Endometrium (tissue), 2 donors: ENCODE measurements at regions not wholly inside any gene's neighbourhood (a gene's known extent, or its start where the extent isn't known, plus 50 kb on each side); places are given as distances from the start of the nearest gene placed in this dataset.
"Not testable (repeated sequence)": the region's sequence is repeated elsewhere in the genome, so short reads cannot be mapped to it uniquely, and the experiment has no call there.

Experiments used
- FAIRE-seq: peaks from 2 replicates; lab custom pipeline; 2012; peaks lifted over from hg19 to GRCh38; lab: Jason Lieb, UNC
- donor health status: control.
- donor health status: control.

DNA sequence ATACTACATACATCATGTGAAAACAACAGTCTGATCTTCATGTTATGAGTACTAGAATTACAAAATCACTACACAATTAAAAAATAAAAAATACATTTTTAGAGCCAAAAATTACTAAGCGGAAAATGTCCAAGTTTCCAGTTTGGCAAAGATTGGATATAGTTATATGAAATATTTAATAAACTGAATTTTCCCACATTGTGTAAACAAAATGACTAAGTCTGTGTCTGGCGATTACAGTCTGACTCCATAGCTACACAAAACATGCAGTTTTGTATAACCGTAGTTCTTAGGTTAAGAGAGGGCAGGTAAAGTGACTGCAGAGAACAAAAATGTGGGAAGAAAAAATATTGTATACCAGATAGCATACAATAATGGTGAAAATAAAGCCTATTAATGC lies 59.2 kb upstream of the TMEM47 start:
- FAIRE-seq: peak; percentile 77

DNA sequence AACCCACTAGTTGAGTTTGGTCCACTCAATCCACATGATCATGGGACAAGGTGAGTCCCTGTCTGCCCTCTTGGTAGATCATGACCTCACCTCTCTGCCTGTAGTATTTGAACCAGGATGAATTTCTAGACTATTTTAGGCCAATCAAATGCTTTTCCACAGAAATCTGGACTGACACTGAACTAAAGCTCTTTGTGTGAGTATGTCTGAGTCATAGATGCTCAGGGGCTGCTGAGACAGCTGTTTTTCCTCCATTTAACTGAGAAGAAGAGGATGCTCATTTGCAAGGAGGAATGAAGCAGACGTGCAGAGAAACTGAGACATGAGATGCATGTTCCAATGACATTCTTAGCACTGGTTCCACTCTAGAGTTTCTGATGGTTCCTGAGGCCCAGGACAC lies 77.3 kb upstream of the TMEM47 start:
- no peak for FAIRE-seq

- no peak for FAIRE-seq
Observed at GRCh38 chrX:34744521-34744920, 87.4 kb upstream of the TMEM47 start.

DNA sequence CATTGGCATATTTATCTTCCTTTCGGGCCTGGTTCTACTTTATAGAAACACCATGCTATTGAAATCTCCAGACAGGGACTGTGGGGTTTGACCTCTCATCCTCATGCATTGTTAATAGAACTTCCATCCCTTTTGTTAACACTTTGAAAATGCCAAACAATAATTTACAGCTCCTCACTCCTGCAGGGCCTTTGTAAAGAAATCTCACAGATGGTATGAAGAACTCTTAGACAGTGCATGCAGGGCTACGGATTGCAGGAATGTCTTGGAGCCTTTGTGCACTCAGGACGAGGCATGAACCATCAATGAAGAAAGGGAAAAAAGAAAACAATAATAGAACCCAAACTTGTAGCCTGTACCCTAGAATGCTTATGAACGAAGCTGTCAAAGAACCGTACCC lies 92.8 kb upstream of the TMEM47 start:
- FAIRE-seq: no peak

DNA sequence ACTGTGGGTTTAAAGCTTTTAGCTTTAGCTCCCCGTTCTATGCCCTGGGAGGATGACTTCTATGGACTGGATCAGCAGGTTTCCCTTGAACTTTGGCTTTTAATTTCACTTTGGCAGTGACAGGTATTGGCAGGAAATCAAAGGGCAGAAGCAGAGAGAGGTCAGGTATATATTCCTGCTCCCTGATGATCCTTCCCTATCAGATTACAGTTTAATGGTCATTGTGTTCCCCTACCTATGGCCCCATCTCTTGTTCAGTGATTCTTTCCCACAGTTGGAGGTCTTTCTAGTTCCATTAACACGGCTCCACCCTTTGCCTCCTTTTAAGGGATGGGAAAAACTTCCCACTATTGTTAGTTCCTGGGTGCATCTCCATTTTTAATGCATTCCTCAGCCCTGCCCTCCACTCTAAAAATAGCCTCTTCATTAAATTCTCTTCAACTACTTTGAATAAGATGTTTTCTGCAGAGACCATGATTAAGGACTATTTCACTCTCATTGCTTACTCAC lies 107.8 kb upstream of the TMEM47 start:
- FAIRE-seq: no peak

- FAIRE-seq: no peak
Observed at GRCh38 chrX:34768290-34768689, 111.2 kb upstream of the TMEM47 start.

GRCh38 chrX:34770511-34770910 lies 113.4 kb upstream of the TMEM47 start:
- no peak for FAIRE-seq

DNA sequence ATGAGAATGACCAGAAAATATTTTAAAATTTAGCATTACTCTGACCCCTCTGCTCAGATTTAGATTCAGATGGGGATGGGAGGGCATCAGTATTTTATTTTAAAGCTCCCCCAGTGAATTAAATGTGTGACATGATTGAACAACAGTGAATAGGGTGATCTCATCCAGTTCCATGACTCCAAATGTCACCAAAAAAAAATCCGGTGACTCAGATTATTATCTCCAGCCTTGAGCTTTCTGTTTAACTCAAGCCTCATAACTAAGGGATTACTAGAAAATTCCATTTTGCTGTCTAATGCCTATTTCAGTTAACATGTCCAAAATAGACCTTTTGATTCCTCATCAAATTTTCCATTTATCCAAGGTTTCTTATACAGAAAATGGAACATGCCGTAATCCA lies 121.8 kb upstream of the TMEM47 start:
- no peak for FAIRE-seq

DNA sequence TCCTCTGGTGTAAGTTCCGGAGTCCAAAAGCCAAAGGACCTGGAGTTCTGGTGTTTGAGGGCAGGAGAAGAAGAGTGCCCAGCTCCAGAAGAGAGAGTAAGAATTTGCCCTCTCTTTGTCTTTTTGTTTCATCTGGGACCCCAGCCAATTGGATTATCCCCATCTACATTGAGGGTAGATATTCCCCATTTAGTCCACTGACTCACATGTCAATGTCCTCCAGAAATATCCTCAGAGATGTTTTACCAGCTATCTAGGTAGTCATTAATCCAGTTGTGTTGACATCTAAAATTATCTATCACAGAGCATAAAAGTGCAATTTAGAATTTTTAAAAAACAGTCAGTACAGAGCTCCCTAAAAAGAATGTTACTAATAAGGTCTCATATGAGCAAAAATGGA lies 132.9 kb upstream of the TMEM47 start:
- FAIRE-seq: no peak

GRCh38 chrX:34805951-34806350 lies 136.6 kb upstream of the FAM47B start:
- no peak for FAIRE-seq

DNA sequence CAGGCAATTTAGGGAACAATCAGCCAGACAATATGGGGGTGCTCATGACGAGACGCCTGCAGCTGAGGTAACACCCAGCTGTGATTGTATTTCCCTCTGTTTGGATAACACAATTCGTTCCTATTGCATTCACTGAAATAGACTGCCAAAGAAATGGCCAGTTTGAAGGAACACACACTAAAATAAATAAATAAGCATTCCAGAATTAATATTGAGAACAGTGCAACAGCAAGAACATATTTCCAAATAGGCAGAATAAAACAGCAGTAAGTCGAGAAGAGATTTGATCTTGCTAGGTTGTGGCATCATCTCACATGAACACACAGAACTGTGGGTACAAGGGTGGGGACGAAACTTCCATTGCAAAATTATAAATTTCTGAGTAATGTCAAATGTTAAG lies 133.5 kb upstream of the FAM47B start:
- FAIRE-seq: no peak

GRCh38 chrX:34810364-34810763 lies 132.2 kb upstream of the FAM47B start:
- FAIRE-seq: no peak

DNA sequence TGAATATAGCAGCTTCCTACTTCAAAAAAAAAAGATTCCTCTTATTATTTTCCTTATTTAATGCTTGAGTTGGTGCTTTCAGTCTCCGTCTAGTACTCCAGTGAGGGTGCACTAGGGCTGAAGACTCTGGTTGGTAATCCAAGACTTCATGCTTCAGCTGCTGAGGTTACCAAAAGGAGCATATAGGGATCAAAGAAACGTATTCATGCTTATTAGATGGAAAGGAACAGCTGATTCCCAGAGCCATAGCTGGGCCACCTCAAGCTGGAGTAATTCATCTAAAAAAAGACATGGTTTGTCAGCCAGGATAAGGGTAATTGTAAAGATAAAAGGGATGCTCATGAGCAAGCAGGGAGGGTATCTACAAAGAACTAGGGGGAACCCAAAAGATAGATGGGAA lies 131.7 kb upstream of the FAM47B start:
- FAIRE-seq: no peak

DNA sequence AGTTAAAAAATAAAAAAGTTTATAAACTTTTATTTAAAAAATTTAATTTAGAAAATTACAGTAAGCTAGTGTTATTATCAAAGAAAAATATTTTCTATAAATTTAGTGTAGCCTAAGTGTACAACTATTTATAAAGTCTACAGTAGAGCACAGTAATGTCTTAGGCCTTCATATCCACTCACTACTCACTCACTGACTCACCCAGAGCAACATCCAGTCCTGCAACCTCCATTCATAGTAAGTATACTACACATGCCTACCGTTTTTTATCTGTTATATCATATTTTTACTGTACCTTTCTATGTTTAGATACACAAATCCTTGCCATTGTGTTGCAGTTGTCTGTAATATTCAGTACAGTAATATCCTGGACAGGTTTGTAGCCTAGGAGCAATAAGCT lies 129.0 kb upstream of the FAM47B start:
- FAIRE-seq: no peak

- FAIRE-seq: no peak
Observed at GRCh38 chrX:34826964-34827363, 115.6 kb upstream of the FAM47B start.

GRCh38 chrX:34839451-34839850 lies 103.1 kb upstream of the FAM47B start:
- FAIRE-seq: no peak

- FAIRE-seq: not testable (repeated sequence)
Observed at GRCh38 chrX:34841205-34841604, 101.4 kb upstream of the FAM47B start.

DNA sequence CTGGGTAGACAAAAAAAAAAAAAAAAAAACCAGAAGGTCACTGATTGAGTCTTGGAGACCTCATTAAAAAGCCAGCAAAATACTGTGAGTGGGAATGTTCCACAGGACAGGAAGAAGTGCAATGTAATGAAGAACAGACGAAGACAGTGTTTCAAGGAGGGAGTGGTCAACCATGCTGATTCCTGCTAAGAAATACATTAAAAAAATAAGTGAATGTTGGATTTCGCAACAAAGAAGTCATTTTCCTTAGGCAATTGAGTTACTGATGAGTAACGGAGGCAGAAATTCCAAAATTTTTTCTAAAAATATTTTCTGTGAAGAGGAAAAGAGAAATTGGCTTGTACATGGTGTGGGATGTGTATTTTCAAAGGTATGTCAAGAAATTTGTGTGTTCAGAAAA lies 94.3 kb upstream of the FAM47B start:
- FAIRE-seq: no peak

GRCh38 chrX:34849371-34849770 lies 93.2 kb upstream of the FAM47B start:
- no peak for FAIRE-seq

DNA sequence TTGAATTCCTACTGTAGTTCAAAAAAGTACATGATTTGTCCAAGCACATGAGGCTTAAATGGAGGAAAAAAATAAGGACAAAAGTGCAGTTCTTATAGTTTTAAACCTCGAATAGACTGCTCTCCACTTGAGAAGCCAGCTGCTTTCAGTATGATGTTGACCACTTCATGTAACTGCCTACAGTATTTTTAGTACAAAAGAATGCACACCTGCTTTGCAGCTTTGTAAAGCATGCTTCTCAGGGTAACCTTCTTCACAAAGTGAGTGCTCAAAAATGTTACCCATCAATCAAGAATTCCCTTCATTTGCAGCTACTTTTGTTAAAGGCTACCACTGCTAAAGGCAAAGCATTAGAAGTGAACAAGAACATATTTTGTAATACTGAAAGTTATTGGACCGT lies 83.4 kb upstream of the FAM47B start:
- FAIRE-seq: no peak

- FAIRE-seq: no peak
Observed at GRCh38 chrX:34863906-34864305, 78.7 kb upstream of the FAM47B start.

GRCh38 chrX:34866646-34867045 lies 76.0 kb upstream of the FAM47B start:
- FAIRE-seq: no peak

DNA sequence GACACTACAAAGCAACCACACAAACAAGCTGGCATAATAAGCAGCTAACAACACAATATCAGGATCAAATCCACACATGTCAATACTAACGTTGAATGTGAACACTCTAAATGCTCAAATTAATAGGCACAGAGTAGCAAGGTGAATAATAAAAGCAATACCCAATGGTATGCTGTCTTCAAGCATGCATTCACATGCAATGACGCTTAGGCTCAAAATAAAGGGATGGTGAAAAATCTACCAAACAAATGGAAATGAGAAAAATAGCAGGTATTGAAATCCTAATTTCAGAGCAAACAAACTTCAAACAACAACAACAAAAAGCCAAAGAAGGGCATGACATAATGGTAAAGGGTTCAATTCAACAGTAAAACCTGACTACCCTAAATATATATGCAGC lies 74.0 kb upstream of the FAM47B start:
- FAIRE-seq: no peak

DNA sequence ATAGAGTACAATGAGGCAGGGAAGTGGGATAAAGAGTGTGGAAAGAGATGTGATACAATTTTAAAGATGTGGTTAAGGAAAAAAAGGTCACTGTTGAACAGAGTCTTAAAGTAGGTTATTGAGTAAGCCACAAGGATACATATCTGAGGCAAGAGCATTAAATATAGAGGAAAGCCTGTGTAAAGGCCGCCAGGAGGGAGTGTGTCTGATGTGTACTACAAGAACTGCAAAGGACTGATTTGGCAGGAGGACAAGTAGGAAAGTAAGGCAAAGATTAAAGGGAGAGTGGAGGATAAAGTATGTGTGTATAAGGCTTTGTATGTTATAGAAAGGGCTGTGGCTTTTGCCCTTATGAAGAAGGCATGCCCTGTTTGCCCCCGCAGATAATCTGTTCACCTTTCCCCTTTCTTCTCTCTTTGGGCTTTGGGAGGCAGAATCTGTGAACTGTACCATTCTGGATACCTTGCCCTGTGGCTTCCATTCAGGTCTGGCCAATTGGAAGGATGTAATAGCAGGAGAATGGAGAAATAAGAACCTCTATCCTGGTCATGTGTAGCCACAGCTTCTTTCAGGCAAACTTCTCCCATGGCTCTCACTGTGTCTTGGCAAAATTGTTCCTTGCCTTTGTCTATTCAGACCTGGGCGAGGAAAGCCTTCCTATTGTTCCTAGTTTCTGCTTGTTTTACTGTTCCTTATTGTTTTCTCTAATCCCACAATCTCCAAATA lies 68.9 kb upstream of the FAM47B start:
- FAIRE-seq: no peak

DNA sequence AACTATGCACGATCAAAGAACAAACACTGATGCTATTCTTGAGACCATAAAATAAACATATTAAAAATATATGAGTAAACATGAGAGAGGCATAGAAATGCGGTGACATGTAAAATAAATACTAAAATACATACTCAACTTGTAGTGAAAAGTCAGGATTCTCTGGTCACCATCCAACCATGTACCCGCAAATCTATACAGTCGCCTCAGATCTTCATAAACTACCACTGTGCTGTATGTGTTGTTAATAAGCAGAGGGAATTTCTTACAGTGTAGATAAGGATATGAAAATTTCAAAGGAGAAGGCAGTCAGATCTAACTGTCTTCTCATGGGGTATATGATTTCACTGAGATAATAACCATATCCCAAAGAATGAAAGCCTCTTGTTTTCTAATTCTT lies 67.8 kb upstream of the FAM47B start:
- FAIRE-seq: no peak
